PC-3 (cell line): ENCODE measurements at regions not wholly inside any gene's neighbourhood (a gene's known extent, or its start where the extent isn't known, plus 50 kb on each side); places are given as distances from the start of the nearest gene placed in this dataset.

Experiments used
- ATAC-seq: fragments of 200-7000 bp; cut with Tn5 transposase; 2 replicates; pipeline ENCODE4 v1.9.1; 2020; ENCODE audit warnings: mild to moderate bottlenecking, moderate library complexity
- BruUV-seq: library from RNA; stranded (reverse); fragments of 400-500 nt; replicated peaks from 2 replicates; lab custom pipeline; 2021; lab: Mats Ljungman, UMichigan
- CTCF ChIA-PET: fragments of 300-600 bp; sonication (Branson Sonifier 250); formaldehyde crosslinking; loops from one replicate; lab custom pipeline; 2022; ENCODE audit warnings: antibody characterized with exemption; lab: Charles Lee
- POLR2A ChIA-PET: fragments of 300-600 bp; sonication (Branson Sonifier 250); formaldehyde crosslinking; loops from one replicate; lab custom pipeline; 2022; ENCODE audit warnings: antibody characterized with exemption; ENCODE audit not compliant: unreplicated experiment; lab: Charles Lee
- DNase-seq: peaks from one replicate; pipeline ENCODE4 v3.0.0-alpha.2; 2015
- H2AFZ ChIP-seq: fragments of 300-600 bp; sonication (generic); 2 replicates; pipeline ENCODE4 v1.6.0; 2016; ENCODE audit warnings: antibody characterized with exemption, low read length
- H3F3A ChIP-seq: fragments of 300-600 bp; sonication (generic); one replicate; pipeline ENCODE4 v1.6.0; 2017; ENCODE audit warnings: antibody characterized with exemption, low read length, control low read depth, mild to moderate bottlenecking; ENCODE audit not compliant: unreplicated experiment
- H3K27ac ChIP-seq: fragments of 300-600 bp; sonication (generic); 2 replicates; pipeline ENCODE4 v1.5.1; 2016; ENCODE audit warnings: mild to moderate bottlenecking, low read length
- H3K27me3 ChIP-seq: fragments of 300-600 bp; sonication (generic); 2 replicates; pipeline ENCODE4 v1.6.1; 2016; ENCODE audit warnings: low read length, mixed read lengths
- H3K36me3 ChIP-seq: fragments of 300-600 bp; sonication (generic); 2 replicates; pipeline ENCODE4 v1.6.1; 2016; ENCODE audit warnings: low read depth, mixed run types, low read length, mixed read lengths
- H3K4me1 ChIP-seq: fragments of 300-600 bp; sonication (generic); 2 replicates; pipeline ENCODE4 v1.5.1; 2016; ENCODE audit warnings: low read length; ENCODE audit not compliant: insufficient read depth
- H3K4me2 ChIP-seq: fragments of 300-600 bp; sonication (generic); 2 replicates; pipeline ENCODE4 v1.6.0; 2016; ENCODE audit warnings: low read length
- H3K4me3 ChIP-seq: fragments of 300-600 bp; sonication (generic); 2 replicates; pipeline ENCODE4 v1.5.1; 2016; ENCODE audit warnings: mild to moderate bottlenecking, low read length, mixed read lengths
- H3K79me2 ChIP-seq: fragments of 300-600 bp; sonication (generic); 2 replicates; pipeline ENCODE4 v1.6.1; 2017; ENCODE audit warnings: low read length, mixed read lengths
- H3K9ac ChIP-seq: fragments of 300-600 bp; sonication (generic); 2 replicates; pipeline ENCODE4 v1.6.0; 2016; ENCODE audit warnings: mild to moderate bottlenecking, low read length
- H3K9me2 ChIP-seq: fragments of 300-600 bp; sonication (generic); replicated peaks from 2 replicates; pipeline ENCODE4 v1.6.1; 2016; ENCODE audit warnings: mixed run types, low read length, mixed read lengths
- H3K9me3 ChIP-seq: fragments of 300-600 bp; sonication (generic); 2 replicates; pipeline ENCODE4 v1.6.1; 2016; ENCODE audit warnings: low read length, mixed read lengths
- H4K20me1 ChIP-seq: fragments of 300-600 bp; sonication (generic); 2 replicates; pipeline ENCODE4 v1.6.1; 2016; ENCODE audit warnings: low read length, mixed read lengths
- CTCF ChIP-seq: fragments of 300-600 bp; sonication (generic); conservative IDR thresholded peaks from 2 replicates; pipeline ENCODE4 v1.5.1; 2017; ENCODE audit warnings: antibody characterized with exemption, low read depth, mild to moderate bottlenecking, low read length
- EZH2 ChIP-seq: fragments of 300-600 bp; sonication (generic); IDR thresholded peaks from one replicate; pipeline ENCODE4 v1.6.1; 2017; ENCODE audit warnings: antibody characterized with exemption, mild to moderate bottlenecking, low read length; ENCODE audit not compliant: unreplicated experiment
- EZH2phosphoT487 ChIP-seq: fragments of 300-600 bp; sonication (generic); IDR thresholded peaks from 2 replicates; pipeline ENCODE4 v1.6.1; 2018; ENCODE audit warnings: mild to moderate bottlenecking, antibody characterized with exemption, low read length, borderline replicate concordance
- intact Hi-C: fragments of 100-400 bp; cut with micrococcal nuclease; formaldehyde crosslinking; loops from 2 replicates; pipeline ENCODE4 v1.9.0; 2023

GRCh38 chr18:5603153-5603552 lies 59.4 kb upstream of the EPB41L3 start:
- Histone ChIP-seq H2AFZ (no peak overlapping the region), H3K4me1 (no peaks in the 10 kb centered on the region), H3K9me2 (no peaks in the 10 kb centered on the region), H3K4me3 (no peak overlapping the region), H3K27me3 (no peaks in the 10 kb centered on the region), H3K79me2 (no peaks in the 10 kb centered on the region), H3K9me3 (no peaks in the 10 kb centered on the region), H3K27ac (no peak overlapping the region), H3K36me3 (no peaks in the 10 kb centered on the region), H3F3A (no peaks in the 10 kb centered on the region), H3K4me2 (no peak overlapping the region), H4K20me1 (no peaks in the 10 kb centered on the region), H3K9ac (no peak overlapping the region)
- no peak for DNase-seq
- no peak for ATAC-seq
- intact Hi-C loops, result loop anchor here (10.0 kb wide), 1 partner anchor 528 kb away; no protein-coding TSS in a partner anchor
- ChIA-PET POLR2A (no interaction called here), CTCF (no interaction called here)
- BruUV-seq, result no TSS peak
- TF ChIP-seq EZH2phosphoT487 (no peak), EZH2 (no peak), CTCF (no peak)

GRCh38 chr18:5601188-5601624 lies 57.4 kb upstream of the EPB41L3 start:
- ChIA-PET POLR2A (no interaction called here), CTCF (interaction anchor here (1.1 kb wide), 1 partner anchor 1421 kb away, joined by 6 read pairs; no protein-coding TSS in a partner anchor)
- Histone ChIP-seq H4K20me1 (no peaks in the 10 kb centered on the region), H3K9me2 (no peaks in the 10 kb centered on the region), H3K27me3 (no peaks in the 10 kb centered on the region), H3K36me3 (no peaks in the 10 kb centered on the region), H3K4me1 (no peaks in the 10 kb centered on the region), H3K27ac (no peak overlapping the region), H3K79me2 (no peaks in the 10 kb centered on the region), H3K9me3 (no peaks in the 10 kb centered on the region), H3F3A (no peaks in the 10 kb centered on the region), H3K4me3 (no peak overlapping the region), H3K9ac (no peak overlapping the region), H3K4me2 (no peak overlapping the region), H2AFZ (no peak overlapping the region)
- BruUV-seq, result no TSS peak
- ATAC-seq (no peak), DNase-seq (no peak)
- intact Hi-C loops, result loop anchor here (10.0 kb wide), 1 partner anchor 526 kb away; no protein-coding TSS in a partner anchor
- TF ChIP-seq EZH2phosphoT487 (no peak), CTCF (no peak)

- ATAC-seq, result peak; percentile 53; the same call in 1 of the 2 replicates
- H3K79me2 ChIP-seq, result no peaks in the 10 kb centered on the region
- peak; percentile 39 for DNase-seq
- H3K9me2 ChIP-seq, result no peaks in the 10 kb centered on the region
- POLR2A ChIA-PET, result no interaction called here
- CTCF ChIA-PET, result interaction anchor here (1.1 kb wide), 1 partner anchor 1421 kb away, joined by 6 read pairs; no protein-coding TSS in a partner anchor
- no peaks in the 10 kb centered on the region for H3K27me3 ChIP-seq
- no peak overlapping the region for H3K27ac ChIP-seq
- intact Hi-C loops, result loop anchor here (10.0 kb wide), 1 partner anchor 526 kb away; no protein-coding TSS in a partner anchor
- no TSS peak for BruUV-seq
- no peak overlapping the region for H2AFZ ChIP-seq
- TF ChIP-seq CTCF, result peak; percentile 67
- TF ChIP-seq EZH2phosphoT487, result no peak
- no peak for TF ChIP-seq EZH2
- no peaks in the 10 kb centered on the region for H3F3A ChIP-seq
- no peak overlapping the region for H3K9ac ChIP-seq
- H3K4me2 ChIP-seq, result no peak overlapping the region
- H3K4me1 ChIP-seq, result no peaks in the 10 kb centered on the region
- no peaks in the 10 kb centered on the region for H4K20me1 ChIP-seq
- no peak overlapping the region for H3K4me3 ChIP-seq
- H3K9me3 ChIP-seq, result no peaks in the 10 kb centered on the region
- no peaks in the 10 kb centered on the region for H3K36me3 ChIP-seq
Measured at GRCh38 chr18:5600378-5601071, 56.7 kb upstream of the EPB41L3 start.
